GM06990 (cell line): ENCODE measurements at regions not wholly inside any gene's neighbourhood (a gene's known extent, or its start where the extent isn't known, plus 50 kb on each side); places are given as distances from the start of the nearest gene placed in this dataset.

Source experiments
- DNase-seq: peaks from one replicate; pipeline ENCODE4 v3.0.0-alpha.2; 2011; ENCODE audit not compliant: insufficient read length; ENCODE audit errors: extremely low read depth
- H3K27me3 ChIP-seq: replicated peaks from 2 replicates; pipeline ENCODE4 v1.6.0; 2011; ENCODE audit warnings: low read length; ENCODE audit not compliant: control insufficient read depth, insufficient read depth
- H3K36me3 ChIP-seq: 2 replicates; pipeline ENCODE4 v1.5.1; 2011; ENCODE audit warnings: low read length; ENCODE audit not compliant: control insufficient read depth, insufficient read depth
- H3K4me3 ChIP-seq: replicated peaks from 2 replicates; pipeline ENCODE4 v1.5.1; 2011; ENCODE audit warnings: low read depth, mild to moderate bottlenecking, control low read depth, low read length
- TF ChIP-seq, protein P1 (sequence below): IDR thresholded peaks from 2 replicates; pipeline ENCODE4 v1.5.1; 2011; ENCODE audit warnings: low read length, control low read depth, mild to moderate bottlenecking, inconsistent platforms; ENCODE audit not compliant: insufficient read depth, poor library complexity, severe bottlenecking

GRCh38 chr9:108483676-108484075 lies 372.1 kb downstream of the ACTL7B start:
- DNase-seq = no peak
- no peaks in the 10 kb centered on the region for H3K36me3 ChIP-seq
- TF ChIP-seq, protein P1, sequence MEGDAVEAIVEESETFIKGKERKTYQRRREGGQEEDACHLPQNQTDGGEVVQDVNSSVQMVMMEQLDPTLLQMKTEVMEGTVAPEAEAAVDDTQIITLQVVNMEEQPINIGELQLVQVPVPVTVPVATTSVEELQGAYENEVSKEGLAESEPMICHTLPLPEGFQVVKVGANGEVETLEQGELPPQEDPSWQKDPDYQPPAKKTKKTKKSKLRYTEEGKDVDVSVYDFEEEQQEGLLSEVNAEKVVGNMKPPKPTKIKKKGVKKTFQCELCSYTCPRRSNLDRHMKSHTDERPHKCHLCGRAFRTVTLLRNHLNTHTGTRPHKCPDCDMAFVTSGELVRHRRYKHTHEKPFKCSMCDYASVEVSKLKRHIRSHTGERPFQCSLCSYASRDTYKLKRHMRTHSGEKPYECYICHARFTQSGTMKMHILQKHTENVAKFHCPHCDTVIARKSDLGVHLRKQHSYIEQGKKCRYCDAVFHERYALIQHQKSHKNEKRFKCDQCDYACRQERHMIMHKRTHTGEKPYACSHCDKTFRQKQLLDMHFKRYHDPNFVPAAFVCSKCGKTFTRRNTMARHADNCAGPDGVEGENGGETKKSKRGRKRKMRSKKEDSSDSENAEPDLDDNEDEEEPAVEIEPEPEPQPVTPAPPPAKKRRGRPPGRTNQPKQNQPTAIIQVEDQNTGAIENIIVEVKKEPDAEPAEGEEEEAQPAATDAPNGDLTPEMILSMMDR = no peak
- H3K4me3 ChIP-seq = no peak overlapping the region
- H3K27me3 ChIP-seq = no peaks in the 10 kb centered on the region

- Histone ChIP-seq H3K36me3 (no peaks in the 10 kb centered on the region), H3K27me3 (no peaks in the 10 kb centered on the region), H3K4me3 (no peak overlapping the region)
- TF ChIP-seq, protein P1 = no peak
- no peak for DNase-seq
Observed at GRCh38 chr9:108479989-108480652, 375.7 kb downstream of the ACTL7B start.

GRCh38 chr9:108478431-108479332 lies 377.1 kb downstream of the ACTL7B start:
- DNase-seq = peak; percentile 3
- TF ChIP-seq, protein P1 = no peak
- Histone ChIP-seq H3K27me3 (no peaks in the 10 kb centered on the region; the same call in 1 of the 2 replicates), H3K4me3 (no peak overlapping the region), H3K36me3 (no peaks in the 10 kb centered on the region)

DNA sequence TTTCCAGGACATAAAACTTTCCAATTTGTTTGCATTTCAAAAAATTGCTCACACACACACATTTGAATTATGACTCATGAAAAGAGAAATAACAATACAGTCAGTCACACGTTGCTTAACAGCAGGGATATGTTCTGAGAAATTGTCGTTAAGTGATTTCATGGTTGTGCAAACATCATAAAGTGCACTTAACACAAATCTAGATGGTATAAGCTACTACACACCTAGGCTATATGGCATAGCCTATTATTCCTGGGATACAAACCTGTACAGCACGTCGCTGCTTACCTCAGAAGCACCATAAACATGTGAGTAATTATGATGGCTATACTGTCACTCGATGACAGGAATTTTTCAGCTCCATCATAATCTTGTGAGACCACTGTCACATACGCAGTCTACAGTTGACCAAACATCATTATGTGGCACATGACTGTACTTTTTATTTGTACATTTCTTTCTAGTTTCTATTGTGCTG lies 378.2 kb downstream of the ACTL7B start:
- TF ChIP-seq, protein P1 = no peak
- Histone ChIP-seq H3K36me3 (no peaks in the 10 kb centered on the region), H3K27me3 (no peaks in the 10 kb centered on the region; the same call in 1 of the 2 replicates), H3K4me3 (no peak overlapping the region)
- DNase-seq = no peak

DNA sequence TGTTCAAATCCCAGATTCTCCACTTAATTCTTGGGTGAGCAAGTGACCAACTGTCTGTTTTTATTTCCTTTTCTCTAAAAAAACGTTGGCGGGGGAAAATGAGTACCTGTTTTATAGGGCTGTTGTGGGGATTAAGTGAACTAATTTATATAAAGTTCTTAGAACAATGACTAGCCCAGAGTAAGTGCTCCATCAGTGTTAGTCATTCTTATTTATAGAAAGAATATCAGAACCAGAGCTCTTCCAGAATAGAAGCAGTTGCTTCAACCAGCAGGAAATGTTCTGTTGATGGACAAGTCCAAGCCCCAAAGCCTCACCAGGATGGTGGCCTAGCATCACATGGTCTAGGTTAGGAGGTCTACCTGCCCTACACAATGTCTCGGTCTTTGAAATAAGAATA lies 379.2 kb downstream of the ACTL7B start:
- DNase-seq = no peak
- no peaks in the 10 kb centered on the region for H3K36me3 ChIP-seq
- TF ChIP-seq, protein P1 = no peak
- H3K4me3 ChIP-seq = no peak overlapping the region
- no peaks in the 10 kb centered on the region; the same call in 1 of the 2 replicates for H3K27me3 ChIP-seq
